Adipocyte (in vitro differentiated cells): ENCODE measurements at regions not wholly inside any gene's neighbourhood (a gene's known extent, or its start where the extent isn't known, plus 50 kb on each side); places are given as distances from the start of the nearest gene placed in this dataset.

ENCODE experiments used
- DNase-seq: peaks from one replicate; pipeline ENCODE4 v3.0.0-alpha.2; 2015; ENCODE audit warnings: low read depth
- H3K27me3 ChIP-seq: replicated peaks from 2 replicates; pipeline ENCODE4 v1.7.0; 2013; ENCODE audit warnings: mild to moderate bottlenecking, low read length, moderate library complexity; ENCODE audit not compliant: control insufficient read depth, insufficient read depth
- H3K36me3 ChIP-seq: 2 replicates; pipeline ENCODE4 v1.7.0; 2013; ENCODE audit warnings: low read length, mild to moderate bottlenecking, moderate library complexity; ENCODE audit not compliant: control insufficient read depth, insufficient read depth, severe bottlenecking
- H3K4me1 ChIP-seq: 2 replicates; pipeline ENCODE4 v1.7.0; 2013; ENCODE audit warnings: mild to moderate bottlenecking, low read length, moderate library complexity; ENCODE audit not compliant: control insufficient read depth, insufficient read depth
- H3K4me3 ChIP-seq: 2 replicates; pipeline ENCODE4 v1.7.0; 2013; ENCODE audit warnings: mild to moderate bottlenecking, low read length, moderate library complexity
- H3K9ac ChIP-seq: 2 replicates; pipeline ENCODE4 v1.7.0; 2013; ENCODE audit warnings: mild to moderate bottlenecking, low read length, moderate library complexity
- H3K9me3 ChIP-seq: 2 replicates; pipeline ENCODE4 v1.7.0; 2013; ENCODE audit warnings: mild to moderate bottlenecking, low read length, moderate library complexity; ENCODE audit not compliant: control insufficient read depth

- peaks cover 51% of the 10 kb centered on the region for H3K27me3 ChIP-seq
- H3K4me1 ChIP-seq, result peaks cover 4% of the 10 kb centered on the region
- H3K36me3 ChIP-seq, result no peaks in the 10 kb centered on the region
- DNase-seq, result no peak
- no peaks in the 10 kb centered on the region for H3K9me3 ChIP-seq
- H3K4me3 ChIP-seq, result no peak overlapping the region
- H3K9ac ChIP-seq, result no peak overlapping the region
These were observed 76.7 kb downstream of the TRIM29 start for GRCh38 chr11:120061036-120061760.

- Histone ChIP-seq H3K4me1 (peaks cover 4% of the 10 kb centered on the region), H3K27me3 (peaks cover 44% of the 10 kb centered on the region)
These were observed 77.4 kb downstream of the TRIM29 start for GRCh38 chr11:120060512-120060911.

GRCh38 chr11:120058931-120059330 lies 79.0 kb downstream of the TRIM29 start:
- H3K4me3 ChIP-seq, result no peak overlapping the region
- peaks cover 4% of the 10 kb centered on the region for H3K4me1 ChIP-seq
- no peak overlapping the region for H3K9ac ChIP-seq
- H3K36me3 ChIP-seq, result no peaks in the 10 kb centered on the region
- no peaks in the 10 kb centered on the region for H3K9me3 ChIP-seq
- no peak for DNase-seq
- peaks cover 29% of the 10 kb centered on the region for H3K27me3 ChIP-seq

More at GRCh38 chr11:120060512-120060911, 77.4 kb downstream of the TRIM29 start:
- H3K9me3 ChIP-seq, result no peaks in the 10 kb centered on the region
- DNase-seq, result no peak
- no peak overlapping the region for H3K9ac ChIP-seq
- H3K36me3 ChIP-seq, result no peaks in the 10 kb centered on the region
- H3K4me3 ChIP-seq, result no peak overlapping the region

GRCh38 chr11:120057595-120058581 lies 80.0 kb downstream of the TRIM29 start:
- Histone ChIP-seq H3K36me3 (no peaks in the 10 kb centered on the region), H3K4me1 (peaks cover 4% of the 10 kb centered on the region), H3K27me3 (peaks cover 28% of the 10 kb centered on the region), H3K9ac (no peak overlapping the region), H3K9me3 (peaks cover 9% of the 10 kb centered on the region), H3K4me3 (no peak overlapping the region)
- DNase-seq, result no peak

GRCh38 chr11:120057028-120057330 lies 80.9 kb downstream of the TRIM29 start:
- no peak overlapping the region for H3K4me3 ChIP-seq
- H3K27me3 ChIP-seq, result peaks cover 28% of the 10 kb centered on the region
- H3K9me3 ChIP-seq, result peaks cover 14% of the 10 kb centered on the region
- H3K9ac ChIP-seq, result no peak overlapping the region
- peaks cover 4% of the 10 kb centered on the region for H3K4me1 ChIP-seq
- DNase-seq, result no peak
- no peaks in the 10 kb centered on the region for H3K36me3 ChIP-seq

- Histone ChIP-seq H3K36me3 (no peaks in the 10 kb centered on the region), H3K9me3 (peaks cover 17% of the 10 kb centered on the region), H3K4me1 (peaks cover 4% of the 10 kb centered on the region), H3K27me3 (peaks cover 23% of the 10 kb centered on the region), H3K9ac (no peak overlapping the region), H3K4me3 (no peak overlapping the region)
- DNase-seq, result no peak
These were observed 81.4 kb downstream of the TRIM29 start for GRCh38 chr11:120056301-120057027.

GRCh38 chr11:120055646-120056045 lies 82.3 kb downstream of the TRIM29 start:
- peak; percentile 3 for DNase-seq
- H3K36me3 ChIP-seq, result no peaks in the 10 kb centered on the region

GRCh38 chr11:120054753-120055045 lies 83.2 kb downstream of the TRIM29 start:
- no peak overlapping the region for H3K9ac ChIP-seq
- no peak for DNase-seq
- peaks cover 16% of the 10 kb centered on the region for H3K27me3 ChIP-seq
- peaks cover 18% of the 10 kb centered on the region for H3K9me3 ChIP-seq
- peaks cover 4% of the 10 kb centered on the region for H3K4me1 ChIP-seq
- H3K36me3 ChIP-seq, result no peaks in the 10 kb centered on the region
- H3K4me3 ChIP-seq, result no peak overlapping the region

More at GRCh38 chr11:120055646-120056045, 82.3 kb downstream of the TRIM29 start:
- Histone ChIP-seq H3K4me1 (peaks cover 4% of the 10 kb centered on the region), H3K4me3 (no peak overlapping the region), H3K27me3 (peaks cover 21% of the 10 kb centered on the region), H3K9me3 (peaks cover 18% of the 10 kb centered on the region), H3K9ac (no peak overlapping the region)

GRCh38 chr11:120054016-120054752 lies 83.7 kb downstream of the TRIM29 start:
- Histone ChIP-seq H3K9me3 (peaks cover 18% of the 10 kb centered on the region), H3K36me3 (no peaks in the 10 kb centered on the region), H3K27me3 (peaks cover 12% of the 10 kb centered on the region), H3K9ac (no peak overlapping the region), H3K4me1 (peaks cover 4% of the 10 kb centered on the region), H3K4me3 (no peak overlapping the region)
- DNase-seq, result no peak

GRCh38 chr11:120052196-120052775 lies 85.6 kb downstream of the TRIM29 start:
- Histone ChIP-seq H3K4me3 (no peak overlapping the region), H3K9ac (no peak overlapping the region), H3K36me3 (no peaks in the 10 kb centered on the region), H3K27me3 (peaks cover 12% of the 10 kb centered on the region), H3K9me3 (peaks cover 27% of the 10 kb centered on the region), H3K4me1 (peaks cover 1% of the 10 kb centered on the region)
- no peak for DNase-seq
